ACC112 (cell line): ENCODE measurements at regions not wholly inside any gene's neighbourhood (a gene's known extent, or its start where the extent isn't known, plus 50 kb on each side); places are given as distances from the start of the nearest gene placed in this dataset.
"Not testable (repeated sequence)": the region's sequence is repeated elsewhere in the genome, so short reads cannot be mapped to it uniquely, and the experiment has no call there.

Experiments used
- H2AFZ ChIP-seq: fragments of 200-600 bp; sonication (generic); one replicate; pipeline ENCODE4 v1.6.0; 2017; ENCODE audit warnings: antibody characterized with exemption, low read length; ENCODE audit not compliant: unreplicated experiment
- H3K27ac ChIP-seq: fragments of 200-600 bp; sonication (generic); 2 replicates; pipeline ENCODE4 v1.5.1; 2014; ENCODE audit warnings: low read depth, mild to moderate bottlenecking, antibody characterized with exemption, low read length, moderate library complexity
- H3K27me3 ChIP-seq: fragments of 200-600 bp; sonication (generic); 2 replicates; pipeline ENCODE4 v1.6.1; 2014; ENCODE audit warnings: mild to moderate bottlenecking, antibody characterized with exemption, low read length, moderate library complexity, mixed read lengths; ENCODE audit not compliant: insufficient read depth
- H3K36me3 ChIP-seq: fragments of 200-600 bp; sonication (generic); 2 replicates; pipeline ENCODE4 v1.6.1; 2016; ENCODE audit warnings: mild to moderate bottlenecking, antibody characterized with exemption, low read length, moderate library complexity, mixed read lengths; ENCODE audit not compliant: insufficient read depth
- H3K4me1 ChIP-seq: fragments of 200-600 bp; sonication (generic); one replicate; pipeline ENCODE4 v1.6.1; 2016; ENCODE audit warnings: low read length, mixed read lengths; ENCODE audit not compliant: insufficient read depth, unreplicated experiment, control insufficient read depth
- H3K4me3 ChIP-seq: fragments of 200-600 bp; sonication (generic); 2 replicates; pipeline ENCODE4 v1.5.1; 2014; ENCODE audit warnings: mild to moderate bottlenecking, low read depth, low read length
- H3K79me2 ChIP-seq: fragments of 200-600 bp; sonication (generic); one replicate; pipeline ENCODE4 v1.6.0; 2016; ENCODE audit warnings: low read length; ENCODE audit not compliant: control insufficient read depth, unreplicated experiment, insufficient read depth

DNA sequence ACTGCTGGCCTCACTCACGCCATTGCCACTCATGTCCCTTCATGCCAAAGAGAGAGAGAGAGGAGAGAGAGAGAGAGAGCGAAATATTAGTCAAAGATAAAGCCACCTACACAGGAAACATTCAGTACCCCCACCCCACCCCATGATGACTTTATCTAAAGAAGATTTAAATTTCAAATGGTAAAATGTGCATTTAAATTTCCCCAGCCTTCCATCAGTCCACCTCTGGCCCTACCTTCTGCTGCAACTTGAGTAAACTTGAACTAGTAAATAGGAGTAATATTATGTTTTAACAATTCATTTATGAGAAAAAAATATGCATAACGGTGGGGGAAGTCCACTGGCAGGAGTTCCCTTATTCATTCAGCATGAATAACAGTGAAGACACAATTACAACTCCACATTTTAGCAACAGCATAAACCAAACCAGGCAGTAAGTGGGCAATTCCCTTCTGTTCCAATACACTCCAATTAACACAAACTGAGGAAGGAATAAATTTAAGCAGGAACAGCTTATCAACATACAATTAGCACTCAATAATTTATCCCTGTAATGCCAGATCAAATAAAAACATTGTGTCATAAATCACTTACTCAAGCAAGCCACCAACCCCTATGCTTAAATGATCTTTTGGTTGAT is 264.2 kb downstream of the LNPK start:
- Histone ChIP-seq H3K4me1 (no peaks in the 10 kb centered on the region), H3K27ac (no peak overlapping the region), H3K27me3 (peaks cover 12% of the 10 kb centered on the region; the same call in 1 of the 2 replicates), H3K79me2 (no peaks in the 10 kb centered on the region), H2AFZ (no peak overlapping the region), H3K36me3 (no peaks in the 10 kb centered on the region), H3K4me3 (no peak overlapping the region)

DNA sequence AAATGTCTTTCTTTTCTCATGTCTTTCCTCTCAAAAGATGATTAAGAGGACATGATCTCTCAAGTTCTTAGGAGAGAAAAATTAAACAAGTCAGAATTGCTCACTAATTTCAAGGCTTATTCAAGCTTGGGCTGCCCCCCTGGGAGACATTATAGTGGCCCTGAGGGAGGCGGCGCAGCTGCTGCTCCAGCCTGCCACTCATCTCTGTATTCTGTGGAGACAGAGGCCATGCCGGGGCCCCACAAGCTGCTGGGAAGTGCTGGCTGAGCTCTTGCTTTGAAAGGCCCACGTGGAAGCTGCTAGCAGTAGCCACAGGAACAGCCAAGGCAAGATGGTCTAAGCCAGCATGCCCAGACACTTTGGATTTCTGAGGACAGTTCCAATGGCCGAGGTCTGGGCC is 267.4 kb downstream of the LNPK start:
- H3K4me1 ChIP-seq, result no peaks in the 10 kb centered on the region
- H3K79me2 ChIP-seq, result no peaks in the 10 kb centered on the region
- H3K27ac ChIP-seq, result no peak overlapping the region
- H2AFZ ChIP-seq, result no peak overlapping the region
- peaks cover 3% of the 10 kb centered on the region; the same call in 1 of the 2 replicates for H3K27me3 ChIP-seq
- H3K36me3 ChIP-seq, result no peaks in the 10 kb centered on the region
- no peak overlapping the region for H3K4me3 ChIP-seq

DNA sequence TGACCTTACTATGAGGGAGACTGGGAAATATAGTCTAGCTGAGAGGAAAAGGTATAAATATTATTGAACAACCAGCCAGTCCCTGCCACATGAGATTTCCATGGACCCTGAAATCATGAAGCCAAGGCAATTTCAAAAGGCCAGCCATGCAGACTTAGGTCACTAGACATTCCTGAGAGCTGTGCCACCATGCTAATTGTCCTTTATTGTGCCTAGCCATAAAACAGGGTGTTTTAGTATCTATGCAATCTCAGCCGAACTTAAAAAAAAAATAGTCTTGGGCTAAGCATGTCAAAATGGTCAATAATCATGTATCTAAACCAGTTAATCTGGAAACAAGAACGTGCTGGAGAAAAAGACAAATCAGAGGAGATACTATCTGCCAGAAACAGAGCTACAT is 269.5 kb downstream of the LNPK start:
- H3K4me1 ChIP-seq, result no peaks in the 10 kb centered on the region
- H3K79me2 ChIP-seq, result no peaks in the 10 kb centered on the region
- no peaks in the 10 kb centered on the region for H3K27me3 ChIP-seq

DNA sequence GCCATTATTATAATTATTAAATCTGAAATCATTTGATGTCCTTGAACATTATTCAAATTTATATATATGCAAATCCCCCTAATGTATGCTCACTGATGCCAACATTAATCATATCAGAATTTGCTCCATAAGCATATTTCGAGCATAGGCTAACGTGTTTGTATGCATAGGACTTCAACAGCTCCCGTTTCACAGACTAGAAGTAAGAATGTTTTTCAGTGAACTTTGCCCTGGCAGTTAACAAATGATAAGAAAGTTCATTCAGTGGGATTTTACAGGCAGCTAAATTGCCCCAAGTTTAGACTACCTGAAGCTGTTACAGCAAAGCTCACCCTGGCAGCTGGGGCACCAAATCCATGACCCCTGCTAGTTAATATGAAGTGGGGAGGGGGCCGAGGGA is 272.0 kb downstream of the LNPK start:
- no peaks in the 10 kb centered on the region for H3K79me2 ChIP-seq
- H3K27me3 ChIP-seq, result no peaks in the 10 kb centered on the region
- no peak overlapping the region for H3K27ac ChIP-seq
- H3K36me3 ChIP-seq, result no peaks in the 10 kb centered on the region
- H2AFZ ChIP-seq, result no peak overlapping the region
- H3K4me1 ChIP-seq, result no peaks in the 10 kb centered on the region
- no peak overlapping the region for H3K4me3 ChIP-seq

More for the DNA sequence above, 269.5 kb downstream of the LNPK start:
- no peak overlapping the region for H2AFZ ChIP-seq
- no peaks in the 10 kb centered on the region for H3K36me3 ChIP-seq
- H3K4me3 ChIP-seq, result no peak overlapping the region
- H3K27ac ChIP-seq, result no peak overlapping the region

GRCh38 chr2:175729049-175729706 is 272.9 kb downstream of the LNPK start:
- H3K79me2 ChIP-seq, result no peaks in the 10 kb centered on the region
- H2AFZ ChIP-seq, result no peak overlapping the region
- no peaks in the 10 kb centered on the region for H3K4me1 ChIP-seq
- no peak overlapping the region for H3K27ac ChIP-seq
- no peaks in the 10 kb centered on the region for H3K27me3 ChIP-seq
- H3K36me3 ChIP-seq, result no peaks in the 10 kb centered on the region
- no peak overlapping the region for H3K4me3 ChIP-seq

GRCh38 chr2:175728032-175728431 is 274.0 kb downstream of the LNPK start:
- Histone ChIP-seq H2AFZ (no peak overlapping the region), H3K27ac (no peak overlapping the region)

GRCh38 chr2:175726223-175726622 is 275.8 kb downstream of the LNPK start:
- H3K4me1 ChIP-seq, result no peaks in the 10 kb centered on the region
- H3K4me3 ChIP-seq, result peak overlapping the region; percentile 31; the same call in 1 of the 2 replicates
- no peaks in the 10 kb centered on the region for H3K27me3 ChIP-seq
- H3K27ac ChIP-seq, result no peak overlapping the region
- H2AFZ ChIP-seq, result no peak overlapping the region
- H3K79me2 ChIP-seq, result no peaks in the 10 kb centered on the region
- H3K36me3 ChIP-seq, result no peaks in the 10 kb centered on the region

More at GRCh38 chr2:175728032-175728431, 274.0 kb downstream of the LNPK start:
- Histone ChIP-seq H3K4me3 (no peak overlapping the region), H3K36me3 (no peaks in the 10 kb centered on the region), H3K27me3 (no peaks in the 10 kb centered on the region), H3K4me1 (no peaks in the 10 kb centered on the region), H3K79me2 (no peaks in the 10 kb centered on the region)

- Histone ChIP-seq H3K27me3 (no peaks in the 10 kb centered on the region), H3K27ac (no peak overlapping the region), H3K36me3 (no peaks in the 10 kb centered on the region), H2AFZ (no peak overlapping the region), H3K4me1 (no peaks in the 10 kb centered on the region), H3K4me3 (no peak overlapping the region), H3K79me2 (no peaks in the 10 kb centered on the region)
Measured at GRCh38 chr2:175709248-175709647, 292.8 kb downstream of the LNPK start.

DNA sequence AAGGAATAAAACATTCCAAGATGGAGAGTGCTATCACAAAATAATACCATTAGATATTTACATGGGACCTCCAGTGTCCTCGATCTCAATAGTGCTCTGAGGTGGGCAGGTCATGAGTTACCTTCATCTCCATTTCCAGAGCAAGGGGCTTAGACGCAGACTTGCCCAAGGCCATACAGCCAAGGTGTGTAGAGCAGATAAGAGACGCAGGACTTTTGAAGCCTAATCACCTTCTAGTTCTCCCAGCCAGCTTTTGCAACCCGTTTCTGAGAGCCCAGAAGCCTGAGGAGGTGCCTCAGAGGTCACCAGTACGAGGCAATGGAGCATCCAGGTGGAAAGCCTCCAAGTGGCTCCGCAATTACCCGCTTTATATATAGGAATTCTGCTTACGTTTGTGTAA is 294.7 kb downstream of the LNPK start:
- Histone ChIP-seq H2AFZ (no peak overlapping the region), H3K27ac (no peak overlapping the region), H3K27me3 (no peaks in the 10 kb centered on the region), H3K36me3 (no peaks in the 10 kb centered on the region), H3K79me2 (no peaks in the 10 kb centered on the region), H3K4me3 (no peak overlapping the region), H3K4me1 (no peaks in the 10 kb centered on the region)

GRCh38 chr2:175704568-175704967 is 297.5 kb downstream of the LNPK start:
- not testable (repeated sequence) for H3K4me3 ChIP-seq, H3K4me1 ChIP-seq, H3K27ac ChIP-seq, H2AFZ ChIP-seq, H3K79me2 ChIP-seq, H3K27me3 ChIP-seq, H3K36me3 ChIP-seq

GRCh38 chr2:175698061-175698460 is 304.0 kb downstream of the LNPK start:
- Histone ChIP-seq H3K27me3 (peaks cover 25% of the 10 kb centered on the region), H3K36me3 (no peaks in the 10 kb centered on the region), H3K4me3 (no peak overlapping the region), H2AFZ (no peak overlapping the region), H3K27ac (no peak overlapping the region), H3K79me2 (no peaks in the 10 kb centered on the region), H3K4me1 (no peaks in the 10 kb centered on the region)
